Upper lobe of left lung (tissue), 6 donors: ENCODE measurements at regions not wholly inside any gene's neighbourhood (a gene's known extent, or its start where the extent isn't known, plus 50 kb on each side); places are given as distances from the start of the nearest gene placed in this dataset.
"Not testable (repeated sequence)": the region's sequence is repeated elsewhere in the genome, so short reads cannot be mapped to it uniquely, and the experiment has no call there.

Experiments
- ATAC-seq, 2 donors: fragments of 200-7000 bp; cut with Tn5 transposase; one replicate each; pipeline ENCODE4 v1.9.1; 2022; ENCODE audit warnings: mild to moderate bottlenecking in 2 of 2, moderate library complexity in 2 of 2; ENCODE audit not compliant: low FRiP score in 2 of 2
- DNase-seq, 2 donors: peaks; one replicate each; pipeline ENCODE4 v3.0.0-alpha.2; 2019 to 2020
- H3K27ac ChIP-seq, 4 donors: fragments of 200-600 bp; sonication (generic); one replicate each; pipeline ENCODE4 v1.5.1; 2016 to 2019
- H3K27me3 ChIP-seq, 4 donors: fragments of 200-600 bp; sonication (generic); one replicate each; pipeline ENCODE4 v1.5.1; 2017 to 2019
- H3K36me3 ChIP-seq, 4 donors: fragments of 200-600 bp; sonication (generic); one replicate each; pipeline ENCODE4 v1.5.1; 2016 to 2019
- H3K4me1 ChIP-seq, 4 donors: fragments of 200-600 bp; sonication (generic); one replicate each; pipeline ENCODE4 v1.5.1; 2018 to 2019
- H3K4me3 ChIP-seq, 4 donors: fragments of 200-600 bp; sonication (generic); one replicate each; pipeline ENCODE4 v1.5.1; 2017 to 2019; ENCODE audit warnings: mild to moderate bottlenecking in 2 of 4, moderate library complexity in 1 of 4
- H3K9me3 ChIP-seq, 4 donors: fragments of 200-600 bp; sonication (generic); one replicate each; pipeline ENCODE4 v1.5.1; 2018 to 2019
- EP300 ChIP-seq, 4 donors: sonication (generic); formaldehyde crosslinking; IDR thresholded peaks; one replicate each; pipeline ENCODE4 v1.5.1; 2017; ENCODE audit warnings: antibody characterized with exemption in 4 of 4, control low read depth in 2 of 4
- POLR2A ChIP-seq, 4 donors: fragments of 450-650 bp; IDR thresholded peaks; one replicate each; pipeline ENCODE4 v1.5.1; 2016 to 2017; ENCODE audit warnings: antibody characterized with exemption in 4 of 4, mild to moderate bottlenecking in 2 of 4
- POLR2AphosphoS5 ChIP-seq, 2 donors: sonication (generic); formaldehyde crosslinking; IDR thresholded peaks; one replicate each; pipeline ENCODE4 v1.5.1; 2017; ENCODE audit warnings: antibody characterized with exemption in 2 of 2
- WGBS, 2 donors: methylation state at CpG; one replicate each; pipeline ENCODE4 v1.1.5; 2017 to 2018; 5-methylcytosine and 5-hydroxymethylcytosine counted together
- TF ChIP-seq, protein P1 (sequence below), 6 experiments: fragments of 450-650 bp in 4 of 6; fragments of 200-600 bp in 2 of 6; sonication (generic) in 2 of 6; IDR thresholded peaks; one replicate each; pipeline ENCODE4 v1.5.1; 2016 to 2019; ENCODE audit warnings: antibody characterized with exemption in 6 of 6
- donor health status: DM: no; HTN: no; CAD: no; lungs with moderate emphysema.
- donor health status: DM: no; HTN: yes; CAD: no; lungs with severe emphysema.

DNA sequence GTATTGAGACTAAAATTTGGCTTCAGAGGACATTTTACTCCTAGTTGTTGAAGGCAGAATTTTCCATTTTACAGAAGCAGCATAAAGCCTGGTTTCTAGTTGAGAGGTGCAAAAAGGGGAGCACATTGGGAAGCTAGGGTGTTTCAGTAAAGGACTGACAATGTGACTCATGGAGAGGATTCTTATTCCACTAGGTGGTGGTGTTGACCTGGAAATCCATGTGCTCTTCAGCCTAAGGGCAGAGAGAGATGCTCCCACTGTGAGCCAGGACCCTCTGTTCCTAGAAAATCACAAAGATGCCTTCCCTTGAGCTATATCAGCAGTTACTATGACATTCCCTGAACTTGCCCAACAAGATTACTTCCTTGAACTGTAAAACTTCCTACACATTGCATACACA is 687.8 kb downstream of the IPMK start:
- H3K36me3 ChIP-seq: no peaks in the 10 kb centered on the region
- H3K27me3 ChIP-seq: no peaks in the 10 kb centered on the region
- TF ChIP-seq, protein P1, sequence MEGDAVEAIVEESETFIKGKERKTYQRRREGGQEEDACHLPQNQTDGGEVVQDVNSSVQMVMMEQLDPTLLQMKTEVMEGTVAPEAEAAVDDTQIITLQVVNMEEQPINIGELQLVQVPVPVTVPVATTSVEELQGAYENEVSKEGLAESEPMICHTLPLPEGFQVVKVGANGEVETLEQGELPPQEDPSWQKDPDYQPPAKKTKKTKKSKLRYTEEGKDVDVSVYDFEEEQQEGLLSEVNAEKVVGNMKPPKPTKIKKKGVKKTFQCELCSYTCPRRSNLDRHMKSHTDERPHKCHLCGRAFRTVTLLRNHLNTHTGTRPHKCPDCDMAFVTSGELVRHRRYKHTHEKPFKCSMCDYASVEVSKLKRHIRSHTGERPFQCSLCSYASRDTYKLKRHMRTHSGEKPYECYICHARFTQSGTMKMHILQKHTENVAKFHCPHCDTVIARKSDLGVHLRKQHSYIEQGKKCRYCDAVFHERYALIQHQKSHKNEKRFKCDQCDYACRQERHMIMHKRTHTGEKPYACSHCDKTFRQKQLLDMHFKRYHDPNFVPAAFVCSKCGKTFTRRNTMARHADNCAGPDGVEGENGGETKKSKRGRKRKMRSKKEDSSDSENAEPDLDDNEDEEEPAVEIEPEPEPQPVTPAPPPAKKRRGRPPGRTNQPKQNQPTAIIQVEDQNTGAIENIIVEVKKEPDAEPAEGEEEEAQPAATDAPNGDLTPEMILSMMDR (IDR thresholded peaks at IDR 0.05): peak in 4 of 6 experiments; percentile 14 to 39 (median 22)
- no peak for TF ChIP-seq POLR2AphosphoS5 (IDR thresholded peaks at IDR 0.05)
- H3K27ac ChIP-seq: no peak overlapping the region
- no peaks in the 10 kb centered on the region for H3K9me3 ChIP-seq
- H3K4me1 ChIP-seq: no peaks in the 10 kb centered on the region
- H3K4me3 ChIP-seq: no peak overlapping the region
- no peak for DNase-seq
- no peak for ATAC-seq

DNA sequence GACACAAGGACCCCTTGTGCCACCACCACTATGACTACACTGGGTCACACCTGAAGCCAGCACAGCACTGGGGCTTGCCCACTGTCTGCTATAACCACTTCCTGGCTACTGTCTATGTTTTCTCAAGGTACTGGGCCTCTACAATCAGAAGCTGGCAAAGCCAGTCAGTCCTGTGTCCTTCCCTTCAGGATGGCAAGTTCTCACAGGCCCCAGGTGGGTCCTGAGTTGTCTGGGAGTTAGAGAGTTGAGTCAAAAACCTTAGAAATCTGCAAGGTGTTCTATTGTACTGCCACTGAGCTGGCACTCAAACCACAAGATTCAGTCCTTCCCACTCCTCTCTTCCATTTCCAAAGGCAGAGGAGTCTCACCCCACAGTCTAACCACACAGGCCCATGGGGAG is 705.5 kb downstream of the IPMK start:
- H3K36me3 ChIP-seq: no peaks in the 10 kb centered on the region
- TF ChIP-seq, protein P1 (IDR thresholded peaks at IDR 0.05): no peak
- no peak for TF ChIP-seq EP300 (IDR thresholded peaks at IDR 0.05)
- no peak for TF ChIP-seq POLR2A (IDR thresholded peaks at IDR 0.05)
- TF ChIP-seq POLR2AphosphoS5 (IDR thresholded peaks at IDR 0.05): no peak
- H3K9me3 ChIP-seq: no peaks in the 10 kb centered on the region
- H3K27ac ChIP-seq: no peak overlapping the region
- no peak overlapping the region for H3K4me3 ChIP-seq
- H3K4me1 ChIP-seq: no peaks in the 10 kb centered on the region
- DNase-seq: no peak
- H3K27me3 ChIP-seq: no peaks in the 10 kb centered on the region
- no peak for ATAC-seq

DNA sequence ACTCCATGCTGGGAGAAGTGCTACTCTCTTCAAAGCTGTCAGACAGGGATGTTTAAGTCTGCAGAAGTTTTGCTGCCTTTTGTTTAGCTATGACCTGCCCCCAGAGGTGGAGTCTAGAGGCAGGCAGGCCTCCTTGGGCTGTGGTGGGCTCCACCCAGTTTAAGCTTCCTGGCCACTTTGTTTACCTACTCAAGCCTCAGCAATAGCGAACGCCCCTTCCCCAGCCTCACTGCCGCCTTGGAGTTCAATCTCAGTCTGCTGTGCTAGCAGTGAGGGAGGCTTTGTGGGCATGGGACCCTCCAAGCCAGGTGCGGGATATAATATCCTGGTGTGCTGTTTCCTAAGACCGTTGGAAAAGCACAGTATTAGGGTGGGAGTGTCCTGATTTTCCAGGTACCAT is 715.9 kb downstream of the IPMK start:
- not testable (repeated sequence) for H3K36me3 ChIP-seq

DNA sequence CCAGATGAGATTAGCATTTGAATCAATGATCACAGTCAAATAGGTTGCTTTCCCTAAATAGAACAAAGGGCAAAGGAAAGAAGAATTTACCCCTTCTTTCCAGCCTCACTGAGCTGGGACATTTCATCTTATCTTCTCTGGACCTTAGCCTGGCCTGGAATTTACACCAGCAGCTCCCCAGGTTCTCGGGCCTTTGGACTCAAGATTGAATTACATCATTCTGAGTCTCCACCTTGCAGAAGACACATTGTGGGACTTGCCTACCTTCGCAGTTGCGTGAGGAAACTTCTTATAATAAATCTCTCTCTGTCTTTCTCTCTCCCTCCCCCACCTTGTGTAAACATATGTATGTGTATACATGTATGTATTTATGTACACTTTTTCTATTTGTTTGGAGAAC is 732.4 kb downstream of the IPMK start:
- no peak for TF ChIP-seq EP300 (IDR thresholded peaks at IDR 0.05)
- TF ChIP-seq, protein P1 (IDR thresholded peaks at IDR 0.05): no peak
- TF ChIP-seq POLR2A (IDR thresholded peaks at IDR 0.05): no peak
- TF ChIP-seq POLR2AphosphoS5 (IDR thresholded peaks at IDR 0.05): no peak
- DNase-seq (no peak), ATAC-seq (no peak)
- Histone ChIP-seq H3K9me3 (no peaks in the 10 kb centered on the region), H3K4me1 (no peaks in the 10 kb centered on the region), H3K27ac (no peak overlapping the region), H3K4me3 (no peak overlapping the region), H3K36me3 (no peaks in the 10 kb centered on the region), H3K27me3 (no peaks in the 10 kb centered on the region)
- 82 to 84% methylated on average over 3 of the region's 3 CpGs for WGBS, 2 donors

More for the DNA sequence above, 715.9 kb downstream of the IPMK start:
- not testable (repeated sequence) for H3K27me3 ChIP-seq, DNase-seq, H3K9me3 ChIP-seq, H3K4me1 ChIP-seq, ATAC-seq, H3K27ac ChIP-seq, H3K4me3 ChIP-seq
- 78 to 81% methylated on average over 3 to 5 of the region's 5 CpGs for WGBS, 2 donors

DNA sequence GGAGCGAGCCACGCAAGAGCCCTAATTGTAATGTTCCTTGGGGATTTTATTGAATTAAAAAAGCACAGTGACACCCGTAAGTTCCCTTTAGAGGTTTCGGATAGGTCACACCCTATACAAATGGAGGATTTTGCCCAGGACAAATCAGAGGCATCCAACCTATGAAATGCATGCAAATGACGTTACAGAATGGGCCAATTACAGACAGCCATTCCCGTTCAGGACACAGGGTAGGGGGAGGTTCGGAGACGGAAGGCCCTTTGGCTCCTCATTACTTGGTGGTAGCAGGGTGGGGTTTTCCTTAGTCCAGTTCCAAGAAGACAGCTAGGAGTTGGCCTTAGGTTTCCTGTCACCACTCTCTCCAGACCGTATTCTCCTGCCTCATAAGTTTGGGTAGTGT is 754.1 kb downstream of the IPMK start:
- Histone ChIP-seq H3K27ac (no peak overlapping the region), H3K4me1 (no peaks in the 10 kb centered on the region), H3K36me3 (no peaks in the 10 kb centered on the region), H3K4me3 (no peak overlapping the region), H3K9me3 (no peaks in the 10 kb centered on the region), H3K27me3 (no peaks in the 10 kb centered on the region)
- ATAC-seq (no peak), DNase-seq (no peak)
- 82 to 87% methylated on average over 9 of the region's 9 CpGs for WGBS, 2 donors
- no peak for TF ChIP-seq POLR2A (IDR thresholded peaks at IDR 0.05)

DNA sequence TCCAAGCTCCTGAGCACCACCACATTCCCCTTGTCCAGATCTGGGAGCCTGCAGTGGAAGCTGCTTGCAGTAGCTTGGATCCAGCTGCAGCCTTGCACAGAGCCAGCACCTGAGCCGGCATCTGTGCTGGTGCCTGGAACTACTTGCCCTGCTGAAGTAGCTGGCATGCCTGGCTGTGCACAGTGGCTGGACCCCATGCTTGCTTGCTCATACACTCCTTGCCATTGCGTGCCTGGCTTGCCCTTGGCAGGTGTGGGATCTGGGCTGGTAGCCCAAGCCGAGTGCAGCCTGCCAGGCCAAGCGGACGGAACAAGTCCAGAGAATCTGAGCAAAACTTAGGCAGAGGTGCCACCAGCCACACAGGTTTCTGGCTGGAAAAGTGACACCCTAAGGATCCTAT is 759.9 kb downstream of the IPMK start:
- no peaks in the 10 kb centered on the region for H3K4me1 ChIP-seq
- TF ChIP-seq POLR2AphosphoS5 (IDR thresholded peaks at IDR 0.05) (no peak), POLR2A (IDR thresholded peaks at IDR 0.05) (no peak), EP300 (IDR thresholded peaks at IDR 0.05) (no peak)
- TF ChIP-seq, protein P1 (IDR thresholded peaks at IDR 0.05): no peak
- 70 to 86% methylated on average over 5 of the region's 5 CpGs for WGBS, 2 donors
- no peak overlapping the region for H3K4me3 ChIP-seq
- no peaks in the 10 kb centered on the region for H3K27me3 ChIP-seq
- H3K36me3 ChIP-seq: no peaks in the 10 kb centered on the region
- H3K27ac ChIP-seq: no peak overlapping the region
- DNase-seq: peak in 1 of 2 donors; percentile 49
- peaks cover 0 to 9% (median 4%) of the 10 kb centered on the region in 4 donors for H3K9me3 ChIP-seq
- no peak for ATAC-seq
